CD4-positive, alpha-beta T cell (primary cell): ENCODE measurements at regions not wholly inside any gene's neighbourhood (a gene's known extent, or its start where the extent isn't known, plus 50 kb on each side); places are given as distances from the start of the nearest gene placed in this dataset.

ENCODE experiments used
- ATAC-seq: fragments of 200-7000 bp; cut with Tn5 transposase; one replicate; pipeline ENCODE4 v1.10.0; 2022; ENCODE audit warnings: mild to moderate bottlenecking; ENCODE audit not compliant: poor library complexity
- CTCF ChIA-PET: fragments of 350-600 bp; sonication (Branson Sonifier 250); formaldehyde crosslinking; loops from one replicate; lab custom pipeline; 2021; ENCODE audit warnings: antibody characterized with exemption, inconsistent platforms; lab: Charles Lee
- POLR2A ChIA-PET: fragments of 350-600 bp; sonication (Branson Sonifier 250); formaldehyde crosslinking; loops from one replicate; lab custom pipeline; 2021; ENCODE audit warnings: antibody characterized with exemption, inconsistent platforms; lab: Charles Lee
- DNase-seq, 14 experiments: peaks; one replicate each; pipeline ENCODE4 v3.0.0-alpha.2; 2013 to 2020; ENCODE audit warnings: mixed read lengths in 2 of 14
- H3K27ac ChIP-seq, 2 donors: one replicate each; pipeline versions ENCODE4 v1.5.1 to v1.7.0; 2013; ENCODE audit warnings: low read length in 2 of 2, low read depth in 1 of 2, mild to moderate bottlenecking in 1 of 2
- H3K27me3 ChIP-seq, 2 experiments: 1 replicate in 1 of 2; 2 replicates in 1 of 2; pipeline versions ENCODE4 v1.6.1 to v1.7.0; 2013; ENCODE audit warnings: low read length in 2 of 2, control low read depth in 1 of 2, mild to moderate bottlenecking in 1 of 2, moderate library complexity in 1 of 2; ENCODE audit not compliant: insufficient read depth in 2 of 2, control insufficient read depth in 1 of 2
- H3K36me3 ChIP-seq: one replicate; pipeline ENCODE4 v1.6.1; 2013; ENCODE audit warnings: low read length, control low read depth; ENCODE audit not compliant: insufficient read depth
- H3K4me1 ChIP-seq: one replicate; pipeline ENCODE4 v1.6.1; 2013; ENCODE audit warnings: low read length, control low read depth; ENCODE audit not compliant: insufficient read depth
- H3K4me3 ChIP-seq: one replicate; pipeline ENCODE4 v1.5.1; 2013; ENCODE audit warnings: mild to moderate bottlenecking, low read length, moderate library complexity
- H3K9me3 ChIP-seq, 2 experiments: 1 replicate in 1 of 2; 2 replicates in 1 of 2; pipeline versions ENCODE4 v1.6.1 to v1.7.0; 2013; ENCODE audit warnings: low read length in 2 of 2, mild to moderate bottlenecking in 2 of 2, control low read depth in 1 of 2, moderate library complexity in 1 of 2; ENCODE audit not compliant: control insufficient read depth in 1 of 2, insufficient read depth in 1 of 2
- H3K27ac Mint-ChIP-seq: one replicate; pipeline ENCODE4 v1.8.0; 2020; ENCODE audit warnings: mixed read lengths
- H3K27me3 Mint-ChIP-seq: one replicate; pipeline ENCODE4 v1.8.0; 2021; ENCODE audit warnings: mixed read lengths
- H3K36me3 Mint-ChIP-seq: one replicate; pipeline ENCODE4 v1.8.0; 2021; ENCODE audit warnings: low read depth, mixed read lengths
- H3K4me1 Mint-ChIP-seq: one replicate; pipeline ENCODE4 v1.8.0; 2021; ENCODE audit warnings: low read depth, mixed read lengths
- H3K4me3 Mint-ChIP-seq: one replicate; pipeline ENCODE4 v1.8.0; 2020; ENCODE audit warnings: mild to moderate bottlenecking, mixed read lengths
- H3K9me3 Mint-ChIP-seq: one replicate; pipeline ENCODE4 v1.8.0; 2020; ENCODE audit warnings: mixed read lengths
- CTCF ChIP-seq: fragments of 200-600 bp; IDR thresholded peaks from one replicate; pipeline ENCODE4 v1.8.0; 2022; ENCODE audit warnings: antibody characterized with exemption, mild to moderate bottlenecking
- intact Hi-C, 2 experiments: fragments of 100-400 bp; cut with DNase I in 1 of 2; cut with micrococcal nuclease in 1 of 2; formaldehyde crosslinking; loops; one replicate each; pipeline versions ENCODE4 v1.15.1 to v1.9.0; 2023 to 2025; cut with DNase I, micrococcal nuclease

- TF ChIP-seq CTCF = no peak
- Histone ChIP-seq H3K4me1 (no peaks in the 10 kb centered on the region), H3K27me3 (no peaks in the 10 kb centered on the region), H3K27ac (no peak overlapping the region), H3K36me3 (no peaks in the 10 kb centered on the region), H3K4me3 (no peak overlapping the region), H3K9me3 (peaks cover 0 to 18% of the 10 kb centered on the region in 2 experiments)
- DNase-seq (no peak), ATAC-seq (no peak)
- intact Hi-C loops = no loop called here
- Mint-ChIP-seq H3K36me3 (no peaks in the 10 kb centered on the region), H3K9me3 (peaks cover 2% of the 10 kb centered on the region), H3K27me3 (peaks cover 10% of the 10 kb centered on the region), H3K27ac (no peak overlapping the region), H3K4me1 (no peaks in the 10 kb centered on the region), H3K4me3 (no peak overlapping the region)
- POLR2A ChIA-PET = no interaction called here
- CTCF ChIA-PET = no interaction called here
Measured at GRCh38 chr21:32070126-32070525, 197.3 kb downstream of the HUNK start.

- H3K36me3 Mint-ChIP-seq = no peaks in the 10 kb centered on the region
Measured at GRCh38 chr21:32065654-32066053, 192.8 kb downstream of the HUNK start.

GRCh38 chr21:32064281-32064910 lies 191.6 kb downstream of the HUNK start:
- ChIA-PET CTCF (no interaction called here), POLR2A (no interaction called here)
- TF ChIP-seq CTCF = no peak
- peaks cover 0 to 6% of the 10 kb centered on the region in 2 experiments for H3K9me3 ChIP-seq
- Mint-ChIP-seq H3K27me3 (peaks cover 13% of the 10 kb centered on the region), H3K27ac (no peak overlapping the region), H3K9me3 (no peaks in the 10 kb centered on the region), H3K36me3 (no peaks in the 10 kb centered on the region), H3K4me3 (no peak overlapping the region), H3K4me1 (no peaks in the 10 kb centered on the region)
- no peaks in the 10 kb centered on the region for H3K36me3 ChIP-seq
- peaks cover 3 to 4% of the 10 kb centered on the region in 2 experiments for H3K27me3 ChIP-seq
- no peaks in the 10 kb centered on the region for H3K4me1 ChIP-seq
- intact Hi-C loops = no loop called here
- DNase-seq (no peak), ATAC-seq (no peak)
- H3K4me3 ChIP-seq = no peak overlapping the region
- no peak overlapping the region for H3K27ac ChIP-seq

More at GRCh38 chr21:32065654-32066053, 192.8 kb downstream of the HUNK start:
- Mint-ChIP-seq H3K27me3 (peaks cover 10% of the 10 kb centered on the region), H3K4me1 (no peaks in the 10 kb centered on the region), H3K4me3 (no peak overlapping the region), H3K9me3 (no peaks in the 10 kb centered on the region), H3K27ac (no peak overlapping the region)
- ChIA-PET CTCF (no interaction called here), POLR2A (no interaction called here)
- H3K4me3 ChIP-seq = no peak overlapping the region
- no peak for TF ChIP-seq CTCF
- no peaks in the 10 kb centered on the region for H3K36me3 ChIP-seq
- DNase-seq (no peak), ATAC-seq (no peak)
- intact Hi-C loops = no loop called here
- H3K4me1 ChIP-seq = no peaks in the 10 kb centered on the region
- H3K27ac ChIP-seq = no peak overlapping the region
- H3K9me3 ChIP-seq = peaks cover 0 to 6% of the 10 kb centered on the region in 2 experiments
- H3K27me3 ChIP-seq = peaks cover 3 to 4% of the 10 kb centered on the region in 2 experiments
